22Rv1 (cell line): ENCODE measurements at regions not wholly inside any gene's neighbourhood (a gene's known extent, or its start where the extent isn't known, plus 50 kb on each side); places are given as distances from the start of the nearest gene placed in this dataset.

ENCODE experiments used
- ZFX ChIP-seq: fragments of 450-650 bp; IDR thresholded peaks from 2 replicates; pipeline ENCODE4 v1.6.1; 2017; ENCODE audit warnings: antibody characterized with exemption, borderline replicate concordance
- TF ChIP-seq, protein P1 (sequence below): fragments of 450-650 bp; IDR thresholded peaks from 2 replicates; pipeline ENCODE4 v1.5.1; 2017; ENCODE audit warnings: mild to moderate bottlenecking

DNA sequence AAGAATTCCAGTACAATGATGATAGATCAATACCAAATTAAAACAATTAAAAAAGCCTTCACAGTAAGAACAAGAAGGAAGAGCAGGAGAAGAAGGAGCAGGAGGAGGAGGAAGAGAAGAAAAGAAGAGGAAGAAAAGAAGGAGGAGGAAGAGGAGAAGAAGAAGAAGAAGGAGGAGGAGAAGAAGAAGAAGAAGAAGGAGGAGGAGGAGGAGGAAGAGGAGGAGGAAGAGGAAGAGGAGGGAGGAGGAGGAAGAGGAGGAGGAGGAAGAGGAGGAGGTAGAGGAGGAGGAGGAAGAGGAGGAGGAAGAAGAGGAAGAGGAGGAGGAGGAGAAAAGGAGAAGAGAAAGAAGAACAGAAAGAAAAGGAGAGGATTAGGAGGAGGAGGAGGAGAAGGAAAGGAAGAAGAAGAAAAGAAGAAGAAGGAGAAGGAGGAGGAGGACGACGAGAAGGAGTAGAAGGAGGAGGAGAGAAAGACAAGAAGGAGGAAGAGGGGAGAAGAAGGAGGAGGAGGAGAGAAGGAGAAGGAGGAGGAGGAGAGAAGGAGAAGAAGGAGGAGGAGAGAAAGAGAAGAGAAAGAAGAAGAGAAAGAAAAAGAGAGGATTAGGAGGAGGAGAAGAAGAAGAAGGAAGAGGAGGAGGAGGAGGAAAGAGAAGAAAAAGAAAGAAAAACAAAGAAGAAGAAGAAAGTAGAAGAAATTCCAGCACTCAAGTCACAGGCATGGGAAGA, 68.5 kb upstream of the GRIK3 start:
- TF ChIP-seq, protein P1, sequence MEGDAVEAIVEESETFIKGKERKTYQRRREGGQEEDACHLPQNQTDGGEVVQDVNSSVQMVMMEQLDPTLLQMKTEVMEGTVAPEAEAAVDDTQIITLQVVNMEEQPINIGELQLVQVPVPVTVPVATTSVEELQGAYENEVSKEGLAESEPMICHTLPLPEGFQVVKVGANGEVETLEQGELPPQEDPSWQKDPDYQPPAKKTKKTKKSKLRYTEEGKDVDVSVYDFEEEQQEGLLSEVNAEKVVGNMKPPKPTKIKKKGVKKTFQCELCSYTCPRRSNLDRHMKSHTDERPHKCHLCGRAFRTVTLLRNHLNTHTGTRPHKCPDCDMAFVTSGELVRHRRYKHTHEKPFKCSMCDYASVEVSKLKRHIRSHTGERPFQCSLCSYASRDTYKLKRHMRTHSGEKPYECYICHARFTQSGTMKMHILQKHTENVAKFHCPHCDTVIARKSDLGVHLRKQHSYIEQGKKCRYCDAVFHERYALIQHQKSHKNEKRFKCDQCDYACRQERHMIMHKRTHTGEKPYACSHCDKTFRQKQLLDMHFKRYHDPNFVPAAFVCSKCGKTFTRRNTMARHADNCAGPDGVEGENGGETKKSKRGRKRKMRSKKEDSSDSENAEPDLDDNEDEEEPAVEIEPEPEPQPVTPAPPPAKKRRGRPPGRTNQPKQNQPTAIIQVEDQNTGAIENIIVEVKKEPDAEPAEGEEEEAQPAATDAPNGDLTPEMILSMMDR, result no peak
- TF ChIP-seq ZFX, result no peak
